Epithelial cell of proximal tubule (primary cell): ENCODE measurements at regions not wholly inside any gene's neighbourhood (a gene's known extent, or its start where the extent isn't known, plus 50 kb on each side); places are given as distances from the start of the nearest gene placed in this dataset.

Experiments
- DNase-seq: peaks from one replicate; pipeline ENCODE4 v3.0.0-alpha.2; 2011; ENCODE audit warnings: low read depth
- H3K4me3 ChIP-seq: 2 replicates; pipeline ENCODE4 v1.5.1; 2011; ENCODE audit warnings: low read depth, mild to moderate bottlenecking, low read length
- CTCF ChIP-seq: conservative IDR thresholded peaks from 2 replicates; pipeline ENCODE4 v1.5.1; 2012; ENCODE audit warnings: low read depth, mild to moderate bottlenecking, low read length

- no peak overlapping the region for H3K4me3 ChIP-seq
- no peak for DNase-seq
- TF ChIP-seq CTCF, result no peak
Observed at GRCh38 chr15:47182818-47183217, 534.5 kb upstream of the SEMA6D start.

- H3K4me3 ChIP-seq, result peak overlapping the region; percentile 45
- no peak for TF ChIP-seq CTCF
- DNase-seq, result no peak
Observed at GRCh38 chr15:47184003-47184907, 533.0 kb upstream of the SEMA6D start.

- no peak for TF ChIP-seq CTCF
- H3K4me3 ChIP-seq, result peak overlapping the region; percentile 45
- no peak for DNase-seq
Observed at GRCh38 chr15:47184908-47185801, 532.1 kb upstream of the SEMA6D start.

GRCh38 chr15:47186075-47186474 lies 531.2 kb upstream of the SEMA6D start:
- no peak for TF ChIP-seq CTCF
- H3K4me3 ChIP-seq, result no peak overlapping the region
- no peak for DNase-seq

- no peak overlapping the region for H3K4me3 ChIP-seq
- TF ChIP-seq CTCF, result no peak
- DNase-seq, result no peak
Observed at GRCh38 chr15:47188758-47189507, 528.4 kb upstream of the SEMA6D start.

- TF ChIP-seq CTCF, result peak; percentile 49
Observed at GRCh38 chr15:47194718-47195117, 522.6 kb upstream of the SEMA6D start.

More at GRCh38 chr15:47194718-47195117, 522.6 kb upstream of the SEMA6D start:
- H3K4me3 ChIP-seq, result no peak overlapping the region
- DNase-seq, result no peak
